CD4-positive, alpha-beta T cell treated with Interleukin-12 subunit alpha and Interleukin-12 subunit beta, for 1 hour (primary cell): ENCODE measurements at regions not wholly inside any gene's neighbourhood (a gene's known extent, or its start where the extent isn't known, plus 50 kb on each side); places are given as distances from the start of the nearest gene placed in this dataset.
"Not testable (repeated sequence)": the region's sequence is repeated elsewhere in the genome, so short reads cannot be mapped to it uniquely, and the experiment has no call there.

Experiments
- DNase-seq: peaks from one replicate; pipeline ENCODE4 v3.0.0-alpha.2; 2020

DNA sequence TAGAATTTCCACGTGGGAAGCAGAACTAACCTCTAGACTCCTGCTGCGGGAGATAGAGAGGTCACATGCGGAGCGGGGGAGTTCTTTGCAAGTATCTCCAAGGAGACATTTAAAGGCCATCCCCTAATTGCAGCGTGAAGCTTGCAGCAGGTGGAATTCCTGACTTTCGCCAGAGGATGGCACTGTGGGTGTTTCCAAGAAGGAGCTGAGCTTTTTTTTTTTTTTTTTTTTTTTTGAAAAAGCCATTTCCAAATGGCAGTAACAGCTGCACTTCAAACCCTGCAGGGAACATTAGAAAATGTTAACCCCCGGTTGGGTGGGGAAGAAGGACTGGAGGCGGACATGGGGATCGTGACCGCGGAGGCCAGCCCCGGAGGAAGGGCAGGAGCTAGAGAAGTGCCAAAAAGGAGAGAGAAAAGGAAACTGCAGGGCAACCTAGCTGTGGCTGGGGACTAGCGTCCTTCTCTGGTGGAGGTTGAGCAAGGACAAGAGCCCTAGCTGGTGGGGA lies 487.7 kb downstream of the TYW1 start:
- no peak for DNase-seq

DNA sequence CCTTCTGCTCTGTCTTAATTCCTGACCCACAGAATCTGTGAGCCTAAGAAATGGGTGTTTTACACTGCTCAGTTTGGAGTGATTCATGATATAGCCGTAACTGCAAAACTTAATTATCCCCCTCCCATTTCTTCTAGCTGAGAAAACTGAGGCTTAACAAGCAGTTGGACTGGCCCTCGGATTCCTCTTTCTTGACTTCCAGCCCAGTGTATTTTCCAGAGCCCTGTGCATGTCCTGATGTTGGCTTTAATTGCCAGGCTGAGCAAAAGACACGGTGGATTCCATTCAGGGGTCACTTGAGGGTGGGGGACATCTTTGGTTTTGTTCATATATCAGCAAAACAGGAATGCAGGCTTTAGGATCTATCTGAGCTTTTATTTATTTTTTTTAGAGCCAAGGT lies 489.8 kb downstream of the TYW1 start:
- DNase-seq = no peak

DNA sequence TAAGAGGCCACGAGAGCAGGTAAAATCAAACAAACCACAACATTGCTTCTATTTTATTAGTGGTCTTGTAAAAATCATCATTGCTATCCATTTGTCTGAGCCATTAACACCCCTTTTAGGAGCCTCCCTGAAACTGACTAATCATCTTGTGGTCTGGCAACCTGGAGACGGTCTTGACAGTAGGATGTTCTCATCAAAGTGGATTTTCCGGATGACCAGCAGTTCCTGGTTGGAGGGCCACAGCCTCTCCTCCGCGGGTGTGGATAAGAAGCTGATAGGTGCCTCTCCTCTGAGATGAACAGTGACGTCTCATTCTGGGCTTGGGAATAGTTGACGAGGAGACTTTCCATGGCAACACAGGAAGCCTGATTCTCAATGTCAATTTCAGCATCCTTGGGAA lies 490.7 kb downstream of the TYW1 start:
- DNase-seq = no peak

DNA sequence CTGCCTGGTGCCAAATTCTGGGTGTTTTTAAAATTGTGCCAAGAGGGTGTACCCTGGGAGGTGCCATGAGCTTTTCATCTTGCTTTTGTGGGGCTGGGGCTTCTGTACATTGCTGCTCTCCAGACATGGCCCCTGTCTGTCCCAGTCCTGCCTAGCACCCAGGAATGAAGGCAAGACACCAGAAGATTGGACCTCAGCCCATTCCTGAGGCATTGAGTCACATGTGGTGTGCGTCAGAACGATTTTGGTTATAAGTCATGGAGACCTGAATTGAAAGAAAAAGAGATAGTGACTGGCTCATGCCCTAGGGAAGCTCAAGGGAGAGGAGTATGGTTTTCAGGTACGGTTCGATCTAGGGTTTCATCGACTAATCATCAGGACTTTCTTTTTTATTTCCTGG lies 493.2 kb downstream of the TYW1 start:
- DNase-seq = no peak

DNA sequence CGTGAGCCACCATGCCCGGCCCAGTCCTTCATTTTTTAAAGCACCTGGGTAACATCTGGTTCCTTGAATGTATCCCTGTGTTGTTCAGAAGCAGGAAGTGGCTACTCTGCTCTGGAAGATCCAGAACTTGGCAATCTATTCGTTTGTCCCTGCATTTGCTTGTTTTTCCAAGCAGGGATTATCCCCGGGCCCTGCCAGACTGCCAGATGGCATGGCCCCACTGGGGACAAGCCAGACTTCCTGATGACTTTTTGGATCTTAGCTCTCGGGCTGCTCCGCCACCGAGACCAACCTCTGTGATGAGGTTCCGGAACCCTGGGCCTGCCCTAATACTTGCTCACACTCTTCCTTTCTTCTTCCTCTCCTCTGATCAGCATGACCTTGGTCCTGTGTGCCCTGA lies 496.7 kb downstream of the TYW1 start:
- DNase-seq = no peak

DNA sequence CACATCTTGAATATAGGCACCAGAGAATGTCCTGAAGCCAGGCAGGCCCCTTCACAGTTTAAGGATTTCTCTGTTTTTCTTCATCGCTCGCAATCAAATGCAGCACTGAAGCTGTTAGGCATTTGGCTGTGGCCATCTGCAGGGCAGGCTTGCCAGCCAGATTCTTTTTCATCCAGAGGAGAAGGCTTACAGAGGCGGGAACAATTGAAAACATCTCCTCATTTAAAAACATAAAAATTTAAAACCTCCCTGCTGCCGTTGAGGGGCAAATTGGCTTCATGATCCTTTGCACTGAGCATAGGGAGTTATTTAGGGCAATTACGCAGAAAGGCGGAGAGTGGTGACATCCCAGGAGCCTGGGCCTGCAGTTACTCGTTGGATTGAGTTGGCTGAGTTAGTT lies 500.0 kb downstream of the TYW1 start:
- DNase-seq = no peak

DNA sequence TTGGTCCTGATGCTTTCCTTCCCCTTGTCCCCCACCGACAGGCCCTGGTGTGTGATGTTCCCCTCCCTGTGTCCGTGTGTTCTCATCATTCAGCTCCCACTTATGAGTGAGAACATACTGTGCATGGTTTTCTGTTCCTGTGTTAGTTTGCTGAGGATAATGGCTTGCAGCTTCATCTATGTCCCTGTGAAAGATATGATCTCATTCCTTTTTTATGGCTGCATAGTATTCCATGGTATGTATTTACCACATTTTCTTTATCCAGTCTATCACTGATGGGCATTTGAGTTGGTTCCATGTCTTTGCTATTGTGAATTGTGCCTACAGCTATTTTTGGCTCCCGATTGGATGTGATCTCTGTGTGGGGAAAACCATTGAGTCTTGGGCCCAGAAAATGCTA lies 501.3 kb downstream of the TYW1 start:
- not testable (repeated sequence) for DNase-seq

DNA sequence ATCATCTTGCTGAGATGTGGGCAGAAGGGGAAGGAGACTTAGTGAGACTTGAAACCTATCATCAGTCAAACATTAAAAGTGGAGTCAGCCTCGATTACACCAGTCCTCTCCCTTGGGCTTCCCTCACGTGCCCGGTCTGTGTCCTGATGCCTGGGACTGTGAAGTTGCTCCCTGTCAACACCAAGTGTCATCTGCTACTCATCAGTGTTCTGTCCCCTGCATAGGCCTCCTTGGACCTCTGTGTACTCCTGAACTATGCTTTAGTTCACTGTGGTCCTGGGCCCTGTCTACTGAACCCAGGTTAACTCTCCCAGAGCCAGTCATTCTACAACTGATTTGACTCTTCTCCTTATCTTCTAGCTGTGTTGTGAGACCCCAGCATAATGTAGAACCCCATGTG lies 506.3 kb downstream of the TYW1 start:
- no peak for DNase-seq

DNA sequence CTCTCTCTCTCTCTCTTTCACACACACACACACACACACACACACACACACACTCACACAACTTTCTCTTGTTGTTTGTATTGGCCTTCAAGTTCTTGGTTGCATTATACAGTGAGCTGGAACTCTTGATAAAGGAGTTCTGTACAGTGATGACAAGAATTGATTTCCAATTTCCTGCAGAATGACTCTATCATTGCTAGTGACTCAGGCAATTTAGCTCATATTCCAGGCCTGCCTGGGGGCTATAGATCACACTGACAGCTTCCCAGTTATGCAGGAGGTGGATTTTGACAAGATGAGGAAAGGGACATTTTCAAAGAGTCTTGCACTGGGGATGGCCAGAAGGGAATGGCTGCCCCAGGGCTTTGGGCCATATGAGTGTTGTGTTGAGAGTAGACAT lies 508.8 kb downstream of the TYW1 start:
- no peak for DNase-seq

DNA sequence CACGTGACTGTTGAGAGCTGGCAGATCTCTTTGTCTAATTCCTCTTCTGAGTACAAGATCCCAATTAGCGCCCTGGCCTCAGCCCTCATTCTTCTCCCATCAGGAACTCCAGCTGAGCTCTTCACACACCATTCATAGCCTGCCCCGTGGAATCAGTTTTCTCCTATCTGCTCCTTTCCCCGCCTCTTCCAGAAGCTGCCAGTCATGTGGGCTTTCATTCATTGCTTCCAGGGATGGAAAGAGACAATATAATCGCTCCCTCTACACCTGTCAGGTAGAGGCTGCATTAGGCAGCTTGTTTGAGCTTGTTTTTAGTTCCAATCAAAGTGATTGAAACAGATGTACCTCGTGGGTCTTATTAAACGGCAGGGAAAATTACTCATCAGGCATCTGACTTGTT lies 515.8 kb downstream of the TYW1 start:
- DNase-seq = no peak

DNA sequence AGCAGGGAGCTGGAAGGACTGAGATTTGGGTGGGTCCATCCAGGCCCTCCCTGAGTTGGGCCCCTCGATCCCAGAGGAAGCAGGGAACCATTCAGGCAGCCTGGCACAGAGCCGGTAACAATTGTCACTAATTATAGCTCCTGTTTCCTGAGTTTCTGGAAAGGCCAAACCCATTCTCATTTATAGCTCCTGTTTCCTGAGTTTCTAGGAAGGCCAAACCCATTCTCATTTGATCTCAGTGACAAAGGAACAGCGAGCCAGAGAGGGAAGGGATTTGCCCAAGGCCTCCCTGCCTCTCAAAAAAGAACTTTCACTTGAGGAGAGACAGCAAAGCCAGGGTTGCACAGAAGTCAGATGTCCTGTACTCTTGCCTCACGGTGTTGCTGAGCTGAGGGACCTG lies 521.9 kb downstream of the TYW1 start:
- no peak for DNase-seq

DNA sequence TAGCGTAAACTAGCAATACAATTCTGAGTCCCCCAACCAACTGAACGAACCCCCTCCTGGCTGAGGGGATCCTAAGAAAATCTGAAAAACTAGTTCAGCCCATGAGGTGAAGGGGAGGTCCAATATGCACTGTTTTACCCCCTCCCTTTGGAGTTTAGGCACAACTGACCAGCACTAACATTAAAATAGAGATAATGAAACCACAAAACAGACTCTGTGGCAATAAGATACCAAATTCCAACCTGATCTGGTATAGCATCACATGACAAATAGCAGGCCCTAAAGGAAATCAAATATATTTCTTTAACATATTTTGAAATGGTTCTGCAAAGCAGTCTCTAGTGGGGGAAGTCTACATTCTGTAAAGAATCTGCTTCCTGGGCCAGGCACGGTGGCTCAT lies 522.5 kb downstream of the TYW1 start:
- DNase-seq = no peak

DNA sequence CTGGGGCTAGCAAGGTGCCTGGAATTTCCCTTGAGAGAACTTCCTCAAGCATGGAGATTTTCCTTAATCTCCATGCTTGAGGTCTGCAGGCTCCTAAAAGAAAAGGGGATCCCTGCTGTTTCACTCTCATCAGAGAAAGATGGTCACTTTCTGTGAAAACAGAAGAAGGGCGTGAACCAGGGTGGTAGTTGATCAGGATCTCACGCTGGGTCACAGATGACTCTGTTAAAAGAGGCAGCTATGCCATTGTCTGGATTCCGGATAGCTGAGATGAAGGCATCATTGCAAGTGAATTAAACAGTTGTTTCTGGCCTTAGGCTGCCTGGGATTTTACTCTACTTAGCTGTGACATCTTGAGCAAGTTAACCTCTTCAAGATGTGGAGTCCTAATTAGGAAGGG lies 525.9 kb downstream of the TYW1 start:
- no peak for DNase-seq

DNA sequence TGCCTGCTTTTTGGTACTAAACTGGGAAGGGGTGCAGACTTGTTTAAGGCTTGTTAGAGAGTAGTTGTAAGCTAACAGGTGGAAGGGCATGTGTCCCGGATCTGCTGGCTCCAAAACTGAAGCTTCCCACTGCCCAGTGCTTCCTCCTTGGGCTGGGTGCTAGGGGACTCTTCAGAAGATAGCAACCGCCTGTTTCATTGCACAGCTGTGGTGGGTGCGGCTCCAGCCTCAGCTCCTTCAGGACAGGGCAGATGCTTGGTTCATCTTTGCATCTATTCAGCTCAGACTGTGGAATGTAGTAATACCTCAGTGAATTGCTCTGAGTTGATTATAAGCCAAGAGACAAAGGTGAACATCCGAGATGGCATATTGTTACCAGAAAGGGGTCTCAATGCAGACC lies 527.1 kb downstream of the TYW1 start:
- DNase-seq = no peak

DNA sequence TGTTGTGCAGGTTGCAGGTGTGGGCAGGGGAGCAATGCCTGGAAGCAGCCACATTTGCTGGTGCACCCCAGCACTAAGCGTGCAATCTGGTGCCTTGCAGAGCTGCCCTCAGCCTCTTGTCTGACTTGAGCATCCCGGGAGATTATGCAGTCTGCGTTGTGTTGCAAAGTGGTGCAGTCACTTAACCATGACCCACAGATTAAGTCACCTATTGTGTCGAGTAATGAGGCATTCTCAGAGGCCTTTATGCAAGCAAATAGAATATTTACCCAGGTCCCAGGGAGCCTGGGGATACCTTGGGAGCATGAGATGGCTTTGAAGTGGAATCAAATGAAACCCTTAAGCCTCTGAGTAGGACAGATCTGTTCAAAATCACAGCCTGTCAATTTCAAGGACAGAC lies 529.0 kb downstream of the TYW1 start:
- no peak for DNase-seq

DNA sequence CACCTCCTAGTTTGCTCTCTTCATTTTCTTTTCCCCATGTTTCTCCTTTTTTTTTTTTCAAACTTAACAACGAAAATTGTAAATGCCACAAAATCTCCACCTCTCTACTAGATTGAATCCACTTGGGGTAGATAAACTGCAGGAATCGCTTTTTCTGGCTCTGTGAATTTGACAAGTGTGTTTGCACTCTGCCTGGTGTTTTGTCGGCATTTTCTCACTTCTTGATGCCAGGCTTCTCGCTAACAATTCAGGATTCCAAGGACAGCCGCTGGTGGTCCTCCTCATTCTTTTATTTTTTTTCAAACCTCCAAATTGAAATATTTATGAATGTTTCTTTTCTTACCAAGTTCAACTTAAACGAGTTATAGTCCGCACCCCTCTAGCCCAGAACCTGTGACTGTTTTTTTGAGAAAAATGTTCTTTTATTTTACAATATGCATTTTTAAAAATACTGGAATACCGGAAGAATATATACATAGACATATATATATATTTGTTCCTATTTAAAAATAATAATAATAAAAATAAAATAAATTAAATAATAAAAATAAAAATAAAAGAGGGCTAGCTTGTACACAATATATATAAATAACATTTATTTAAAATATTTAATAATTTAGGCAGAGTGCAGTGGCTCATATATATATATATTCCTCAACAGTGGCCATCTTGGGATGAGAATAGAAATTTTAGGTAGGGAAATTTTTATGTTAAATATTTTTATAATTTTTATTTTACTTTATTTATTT lies 538.8 kb downstream of the TYW1 start:
- DNase-seq = no peak

DNA sequence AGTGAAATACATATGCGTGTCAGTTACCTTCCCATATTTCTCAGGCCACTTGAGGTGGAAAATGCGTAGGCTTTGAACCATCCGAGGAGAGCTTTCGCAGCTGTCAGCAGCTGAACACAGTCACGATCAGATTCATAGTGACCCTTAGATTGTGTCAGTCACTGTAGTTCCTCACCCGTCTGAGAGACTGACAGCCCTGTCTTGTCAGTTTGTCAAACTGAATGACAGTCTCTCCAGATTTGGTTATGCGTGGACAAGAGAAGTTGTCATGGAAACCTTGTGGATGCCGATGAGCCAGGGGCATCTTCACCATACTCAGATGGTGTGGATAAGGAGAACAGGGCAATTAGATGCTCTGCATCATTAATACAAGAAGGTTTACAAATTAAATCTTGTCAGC lies 546.3 kb downstream of the TYW1 start:
- no peak for DNase-seq

DNA sequence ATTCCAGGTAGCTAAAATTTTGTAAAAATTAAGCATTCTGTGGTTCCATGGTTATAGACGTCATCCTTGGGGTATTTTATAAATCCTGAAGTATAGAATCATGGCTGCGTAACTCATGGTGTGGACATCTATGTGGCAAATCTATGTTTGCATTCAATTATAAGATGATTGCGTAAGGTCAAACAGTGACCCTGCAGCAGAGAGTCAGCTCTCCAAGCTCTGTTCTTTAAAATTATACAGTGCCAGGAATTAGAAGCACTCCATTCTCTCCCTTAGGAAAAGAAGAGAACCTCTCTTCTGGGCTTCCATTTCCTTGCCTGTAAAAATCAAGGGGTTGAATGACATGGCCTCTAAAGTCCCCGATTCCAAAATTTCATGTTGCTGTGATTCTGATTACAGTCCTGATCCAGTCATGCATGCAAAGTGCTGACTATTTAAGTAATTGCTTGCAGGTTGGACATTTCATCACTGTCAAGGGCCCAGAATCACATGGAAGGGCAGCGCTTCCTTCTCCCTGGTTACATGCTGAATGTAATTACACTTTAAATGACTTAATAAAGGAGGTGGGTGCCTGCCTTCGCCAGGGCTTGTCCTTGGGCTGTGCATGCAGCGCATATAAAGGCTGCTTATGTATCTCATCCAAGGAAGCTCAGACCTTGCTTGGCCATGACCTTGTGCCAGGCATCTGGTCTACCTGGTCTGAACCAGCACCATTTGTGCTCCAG lies 550.7 kb downstream of the TYW1 start:
- DNase-seq = no peak

DNA sequence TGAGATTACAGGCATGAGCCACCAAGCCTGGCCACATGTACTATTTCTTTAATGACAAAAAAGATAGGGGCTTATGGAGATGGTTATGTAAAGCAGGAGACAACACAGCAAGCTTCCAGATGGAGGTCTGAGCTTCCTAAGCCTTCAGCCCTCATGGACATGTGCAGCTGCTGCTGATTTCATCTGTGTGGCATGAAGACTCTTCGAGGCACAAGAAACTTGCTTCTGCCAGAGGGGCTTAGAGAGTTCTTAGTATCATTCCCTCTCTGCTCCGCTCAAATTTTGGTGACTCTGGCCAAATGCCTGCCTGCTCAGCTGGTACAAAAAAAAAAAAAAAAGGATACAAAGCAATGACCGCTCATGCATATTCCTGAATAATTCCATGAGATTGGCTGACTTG lies 552.5 kb downstream of the TYW1 start:
- DNase-seq = no peak

DNA sequence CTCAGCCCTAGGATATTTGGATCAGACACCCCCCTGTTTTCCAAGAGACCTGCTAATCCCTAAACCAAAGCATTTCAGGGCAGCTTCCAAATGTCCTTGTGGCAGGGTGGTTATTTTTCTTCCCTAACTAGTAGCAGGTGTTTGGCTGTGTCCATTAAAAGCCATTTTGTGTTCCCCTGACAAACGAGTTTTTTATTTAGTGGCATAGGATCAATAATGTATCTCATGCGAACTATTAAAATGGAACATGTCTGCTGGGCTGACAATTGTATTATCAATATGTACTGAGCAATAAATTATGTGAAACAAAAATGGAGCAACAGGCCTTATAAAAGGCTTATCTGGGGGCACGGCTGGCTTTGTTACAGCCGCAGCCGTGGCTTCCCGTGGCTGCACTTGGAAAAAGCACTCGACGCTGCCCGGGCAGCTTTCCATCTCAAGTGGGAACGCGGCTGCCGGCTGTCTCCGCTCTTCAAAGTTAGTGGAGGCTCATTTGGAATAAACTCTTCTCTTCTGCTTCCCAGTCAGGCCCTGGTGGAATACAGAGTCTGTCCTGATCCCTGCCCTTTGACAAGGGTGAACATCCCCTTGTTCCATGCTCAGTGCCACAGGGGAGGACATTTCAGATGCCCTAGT lies 554.3 kb downstream of the TYW1 start:
- no peak for DNase-seq

DNA sequence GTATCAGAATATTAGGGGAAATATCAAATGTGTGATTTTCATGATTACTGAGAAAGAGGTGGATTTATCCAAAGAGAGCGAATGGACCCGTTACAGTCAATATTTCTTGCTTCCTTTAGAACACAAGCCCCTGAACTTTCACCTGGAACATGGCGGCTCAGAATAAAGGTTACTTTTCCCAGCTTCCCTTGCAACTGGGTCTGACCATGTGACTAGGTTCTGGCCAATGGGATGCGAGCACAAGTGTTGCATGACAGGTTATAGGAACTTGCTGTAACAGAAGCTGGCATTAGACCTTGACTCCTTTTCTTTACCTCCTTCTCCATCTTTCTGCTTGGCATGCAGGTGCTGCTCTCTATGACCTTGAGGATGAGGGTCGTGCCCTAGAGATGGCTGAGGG lies 556.1 kb downstream of the TYW1 start:
- DNase-seq = no peak

DNA sequence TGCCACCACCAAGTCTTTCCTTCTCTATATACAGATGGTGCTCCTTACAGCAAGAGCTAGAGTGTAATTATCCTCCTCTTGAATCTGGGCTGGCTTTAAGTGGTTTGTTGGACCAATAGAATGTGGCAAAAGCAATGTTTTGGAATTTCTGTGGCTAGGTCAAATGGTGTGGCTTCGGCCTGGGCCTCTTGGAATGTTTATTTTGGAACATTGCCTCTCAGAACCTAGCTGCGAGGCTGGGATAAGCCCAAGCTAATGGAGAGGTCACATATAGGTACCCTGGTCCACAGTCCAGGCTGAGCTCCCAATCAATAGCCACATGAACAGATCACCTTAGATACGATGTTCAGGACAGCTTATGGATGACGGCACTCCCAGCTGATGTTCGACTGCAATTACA lies 556.7 kb downstream of the TYW1 start:
- DNase-seq = no peak

DNA sequence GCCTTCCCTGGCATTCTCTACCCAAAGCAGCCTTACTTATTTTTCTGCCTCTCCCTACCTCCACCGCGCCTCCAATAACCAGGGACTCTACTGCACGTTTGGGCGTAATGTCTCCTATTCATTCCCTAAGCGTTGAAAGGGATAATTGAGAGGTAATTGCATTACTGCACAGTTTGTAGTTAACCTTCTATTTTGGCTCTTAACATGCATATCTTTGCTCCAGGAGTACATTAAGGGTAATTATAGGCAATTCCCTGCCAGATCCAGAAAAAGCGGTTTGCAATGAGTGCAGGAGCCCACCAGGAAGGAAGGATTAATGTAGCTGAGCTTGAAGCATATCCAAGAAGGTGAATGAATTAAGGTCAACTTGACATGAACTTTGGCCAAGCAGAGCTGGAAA lies 558.4 kb downstream of the TYW1 start:
- no peak for DNase-seq

DNA sequence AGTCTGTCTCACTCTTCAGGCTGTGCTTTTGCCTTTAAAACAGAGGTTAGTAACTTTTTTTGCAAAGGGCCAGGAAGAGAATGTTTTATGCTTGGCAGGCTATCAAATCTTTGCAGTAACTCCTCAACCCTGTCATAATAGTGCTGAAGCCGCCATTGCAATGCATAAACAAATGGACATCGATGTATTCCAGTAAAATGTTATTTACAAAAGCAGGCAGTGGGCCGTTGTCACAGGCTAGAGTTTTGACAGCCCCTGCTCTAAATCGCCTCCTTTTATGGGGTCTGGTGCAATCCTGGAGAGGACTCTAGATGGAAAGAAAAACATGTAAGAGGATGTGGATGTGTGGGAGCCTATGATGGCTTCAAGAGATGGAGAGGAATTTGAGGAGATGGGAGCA lies 568.3 kb downstream of the TYW1 start:
- DNase-seq = no peak
